GM23338 (cell line): ENCODE measurements at regions not wholly inside any gene's neighbourhood (a gene's known extent, or its start where the extent isn't known, plus 50 kb on each side); places are given as distances from the start of the nearest gene placed in this dataset.

Experiments used
- ATAC-seq: fragments of 200-7000 bp; cut with Tn5 transposase; 3 replicates; pipeline ENCODE4 v1.9.1; 2020
- DNase-seq: peaks from one replicate; pipeline ENCODE4 v3.0.0-alpha.2; 2015; ENCODE audit warnings: low spot score
- H2AFZ ChIP-seq: fragments of 200-600 bp; sonication (generic); 2 replicates; pipeline ENCODE4 v1.8.0; 2016; ENCODE audit warnings: antibody characterized with exemption, mild to moderate bottlenecking, moderate library complexity
- H3F3A ChIP-seq: fragments of 200-600 bp; sonication (generic); replicated peaks from 2 replicates; pipeline ENCODE4 v1.8.0; 2017; ENCODE audit warnings: antibody characterized with exemption, mixed run types, low read depth
- H3K27ac ChIP-seq: fragments of 200-600 bp; sonication (generic); 2 replicates; pipeline ENCODE4 v1.6.1; 2016; ENCODE audit warnings: low read depth
- H3K27me3 ChIP-seq: fragments of 200-600 bp; sonication (generic); 2 replicates; pipeline ENCODE4 v1.8.0; 2016; ENCODE audit warnings: mild to moderate bottlenecking, mixed run types, moderate library complexity; ENCODE audit not compliant: insufficient read depth
- H3K36me3 ChIP-seq: fragments of 200-600 bp; sonication (generic); 2 replicates; pipeline ENCODE4 v1.8.0; 2016; ENCODE audit warnings: mild to moderate bottlenecking; ENCODE audit not compliant: insufficient read depth
- H3K4me1 ChIP-seq: fragments of 200-600 bp; sonication (generic); 2 replicates; pipeline ENCODE4 v1.8.0; 2016; ENCODE audit warnings: mild to moderate bottlenecking, moderate library complexity; ENCODE audit not compliant: insufficient read depth
- H3K4me2 ChIP-seq: fragments of 200-600 bp; sonication (generic); 2 replicates; pipeline ENCODE4 v1.7.1; 2017; ENCODE audit warnings: mixed run types
- H3K4me3 ChIP-seq: fragments of 200-600 bp; sonication (generic); 2 replicates; pipeline ENCODE4 v1.6.1; 2016; ENCODE audit warnings: mixed run types
- H3K79me2 ChIP-seq: fragments of 200-600 bp; sonication (generic); replicated peaks from 2 replicates; pipeline ENCODE4 v1.8.0; 2017; ENCODE audit warnings: mild to moderate bottlenecking; ENCODE audit not compliant: insufficient read depth
- H3K9me2 ChIP-seq: fragments of 200-600 bp; sonication (generic); 2 replicates; pipeline ENCODE4 v1.8.0; 2017; ENCODE audit not compliant: insufficient read depth
- H4K20me1 ChIP-seq: fragments of 200-600 bp; sonication (generic); replicated peaks from 2 replicates; pipeline ENCODE4 v1.8.0; 2017; ENCODE audit warnings: mild to moderate bottlenecking; ENCODE audit not compliant: insufficient read depth
- H3K27ac Mint-ChIP-seq: 2 replicates; pipeline ENCODE4 v1.8.0; 2020; ENCODE audit warnings: inconsistent platforms, mild to moderate bottlenecking, moderate library complexity, mixed read lengths
- H3K27me3 Mint-ChIP-seq: 3 replicates; pipeline ENCODE4 v1.8.0; 2022; ENCODE audit warnings: low read depth, mild to moderate bottlenecking, moderate library complexity, mixed read lengths, inconsistent platforms; ENCODE audit not compliant: insufficient read depth, poor library complexity
- H3K36me3 Mint-ChIP-seq: 3 replicates; pipeline ENCODE4 v1.8.0; 2021; ENCODE audit warnings: low read depth, mild to moderate bottlenecking, inconsistent platforms, moderate library complexity, mixed read lengths
- H3K4me1 Mint-ChIP-seq: 3 replicates; pipeline ENCODE4 v1.8.0; 2020; ENCODE audit warnings: mild to moderate bottlenecking, inconsistent platforms, mixed read lengths
- H3K4me3 Mint-ChIP-seq: 3 replicates; pipeline ENCODE4 v1.8.0; 2021; ENCODE audit warnings: moderate library complexity, mild to moderate bottlenecking, inconsistent platforms, mixed read lengths
- H3K9me3 Mint-ChIP-seq: 3 replicates; pipeline ENCODE4 v1.8.0; 2020; ENCODE audit warnings: moderate library complexity, mild to moderate bottlenecking, inconsistent platforms, mixed read lengths
- CREB1 ChIP-seq: fragments of 250-450 bp; sonication (Bioruptor Pico); IDR thresholded peaks from 2 replicates; pipeline ENCODE4 v1.5.0; 2020; ENCODE audit warnings: low read depth, mild to moderate bottlenecking, moderate library complexity
- EZH2phosphoT487 ChIP-seq: fragments of 200-600 bp; sonication (generic); IDR thresholded peaks from one replicate; pipeline ENCODE4 v1.8.1; 2018; ENCODE audit warnings: antibody characterized with exemption; ENCODE audit not compliant: unreplicated experiment
- NANOG ChIP-seq: IDR thresholded peaks from 2 replicates; pipeline ENCODE4 v1.6.1; 2016; ENCODE audit warnings: antibody characterized with exemption, borderline replicate concordance
- STAT1 ChIP-seq: IDR thresholded peaks from one replicate; pipeline ENCODE4 v1.6.1; 2016; ENCODE audit warnings: antibody characterized with exemption; ENCODE audit not compliant: unreplicated experiment
- ZNF114 ChIP-seq: fragments of 250-450 bp; sonication (Bioruptor Pico); IDR thresholded peaks from 2 replicates; pipeline ENCODE4 v1.5.0; 2020; ENCODE audit warnings: mild to moderate bottlenecking, moderate library complexity
- ZNF331 ChIP-seq: fragments of 250-450 bp; sonication (Bioruptor Pico); IDR thresholded peaks from 2 replicates; pipeline ENCODE4 v1.5.0; 2020; ENCODE audit warnings: low read depth, mild to moderate bottlenecking, moderate library complexity
- TF ChIP-seq, protein P1 (sequence below): IDR thresholded peaks from 2 replicates; pipeline ENCODE4 v1.6.1; 2016; ENCODE audit warnings: antibody characterized with exemption
- TF ChIP-seq, protein P2 (sequence below), 2 experiments: fragments of 200-600 bp in 1 of 2; sonication (generic) in 1 of 2; conservative IDR thresholded peaks; 2 replicates each; pipeline versions ENCODE4 v1.5.1 to v1.6.1; 2016 to 2017; ENCODE audit warnings: antibody characterized with exemption in 2 of 2, low read depth in 2 of 2, mild to moderate bottlenecking in 2 of 2, moderate library complexity in 1 of 2
- TF ChIP-seq, protein P3 (sequence below): IDR thresholded peaks from one replicate; pipeline ENCODE4 v1.6.1; 2018; ENCODE audit warnings: antibody characterized with exemption; ENCODE audit not compliant: unreplicated experiment
- TF ChIP-seq, protein P4 (sequence below): fragments of 250-450 bp; sonication (Bioruptor Pico); IDR thresholded peaks from 2 replicates; pipeline ENCODE4 v1.5.0; 2020; ENCODE audit warnings: mild to moderate bottlenecking, moderate library complexity

DNA sequence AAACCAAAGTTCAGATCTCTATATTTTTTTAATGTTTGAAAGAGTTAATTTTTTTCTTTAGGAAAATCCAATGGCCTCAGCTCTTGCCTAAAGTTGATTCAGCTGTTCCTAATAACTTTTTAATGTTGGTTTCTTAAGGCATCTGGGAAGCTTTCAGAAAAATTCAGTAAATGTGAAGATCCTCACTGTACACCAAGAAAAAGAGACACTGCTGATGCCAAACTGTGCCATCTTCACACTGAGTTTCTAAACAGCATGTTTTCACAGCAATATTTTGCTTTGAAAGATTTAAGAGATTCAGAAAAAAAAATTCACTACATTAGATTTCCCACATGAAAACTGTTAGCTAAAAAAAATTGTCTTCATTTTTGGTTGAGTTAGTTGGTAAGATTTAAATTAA is 249.4 kb downstream of the NEBL start:
- TF ChIP-seq ZNF114 (no peak), NANOG (no peak), CREB1 (CRISPR knock-in tag) (no peak), EZH2phosphoT487 (no peak), ZNF331 (CRISPR knock-in tag) (no peak), STAT1 (no peak)
- TF ChIP-seq, protein P1, sequence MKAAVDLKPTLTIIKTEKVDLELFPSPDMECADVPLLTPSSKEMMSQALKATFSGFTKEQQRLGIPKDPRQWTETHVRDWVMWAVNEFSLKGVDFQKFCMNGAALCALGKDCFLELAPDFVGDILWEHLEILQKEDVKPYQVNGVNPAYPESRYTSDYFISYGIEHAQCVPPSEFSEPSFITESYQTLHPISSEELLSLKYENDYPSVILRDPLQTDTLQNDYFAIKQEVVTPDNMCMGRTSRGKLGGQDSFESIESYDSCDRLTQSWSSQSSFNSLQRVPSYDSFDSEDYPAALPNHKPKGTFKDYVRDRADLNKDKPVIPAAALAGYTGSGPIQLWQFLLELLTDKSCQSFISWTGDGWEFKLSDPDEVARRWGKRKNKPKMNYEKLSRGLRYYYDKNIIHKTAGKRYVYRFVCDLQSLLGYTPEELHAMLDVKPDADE, result no peak
- TF ChIP-seq, protein P2, sequence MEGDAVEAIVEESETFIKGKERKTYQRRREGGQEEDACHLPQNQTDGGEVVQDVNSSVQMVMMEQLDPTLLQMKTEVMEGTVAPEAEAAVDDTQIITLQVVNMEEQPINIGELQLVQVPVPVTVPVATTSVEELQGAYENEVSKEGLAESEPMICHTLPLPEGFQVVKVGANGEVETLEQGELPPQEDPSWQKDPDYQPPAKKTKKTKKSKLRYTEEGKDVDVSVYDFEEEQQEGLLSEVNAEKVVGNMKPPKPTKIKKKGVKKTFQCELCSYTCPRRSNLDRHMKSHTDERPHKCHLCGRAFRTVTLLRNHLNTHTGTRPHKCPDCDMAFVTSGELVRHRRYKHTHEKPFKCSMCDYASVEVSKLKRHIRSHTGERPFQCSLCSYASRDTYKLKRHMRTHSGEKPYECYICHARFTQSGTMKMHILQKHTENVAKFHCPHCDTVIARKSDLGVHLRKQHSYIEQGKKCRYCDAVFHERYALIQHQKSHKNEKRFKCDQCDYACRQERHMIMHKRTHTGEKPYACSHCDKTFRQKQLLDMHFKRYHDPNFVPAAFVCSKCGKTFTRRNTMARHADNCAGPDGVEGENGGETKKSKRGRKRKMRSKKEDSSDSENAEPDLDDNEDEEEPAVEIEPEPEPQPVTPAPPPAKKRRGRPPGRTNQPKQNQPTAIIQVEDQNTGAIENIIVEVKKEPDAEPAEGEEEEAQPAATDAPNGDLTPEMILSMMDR (conservative IDR thresholded peaks at IDR 0.05; ENCODE audit: low read depth in 2 of 2), result no peak
- H3K36me3 Mint-ChIP-seq, result no peaks in the 10 kb centered on the region; the same call in 2 of the 3 replicates
- no peak overlapping the region for H3K27ac ChIP-seq
- H2AFZ ChIP-seq, result no peak overlapping the region
- H3K27me3 ChIP-seq, result no peaks in the 10 kb centered on the region
- H3K27me3 Mint-ChIP-seq, result no peaks in the 10 kb centered on the region
- H3K4me3 Mint-ChIP-seq, result no peak overlapping the region
- no peaks in the 10 kb centered on the region for H3K36me3 ChIP-seq
- peaks cover 8% of the 10 kb centered on the region for H3K9me2 ChIP-seq
- ATAC-seq, result no peak
- H4K20me1 ChIP-seq, result no peaks in the 10 kb centered on the region
- H3K4me1 Mint-ChIP-seq, result peaks cover 5% of the 10 kb centered on the region; the same call in 2 of the 3 replicates
- H3K4me2 ChIP-seq, result no peak overlapping the region
- H3K79me2 ChIP-seq, result no peaks in the 10 kb centered on the region
- H3K9me3 Mint-ChIP-seq, result peaks cover 2% of the 10 kb centered on the region; the same call in 1 of the 3 replicates
- H3F3A ChIP-seq, result no peaks in the 10 kb centered on the region
- H3K27ac Mint-ChIP-seq, result no peak overlapping the region
- H3K4me1 ChIP-seq, result no peaks in the 10 kb centered on the region
- no peak for DNase-seq
- H3K4me3 ChIP-seq, result no peak overlapping the region

DNA sequence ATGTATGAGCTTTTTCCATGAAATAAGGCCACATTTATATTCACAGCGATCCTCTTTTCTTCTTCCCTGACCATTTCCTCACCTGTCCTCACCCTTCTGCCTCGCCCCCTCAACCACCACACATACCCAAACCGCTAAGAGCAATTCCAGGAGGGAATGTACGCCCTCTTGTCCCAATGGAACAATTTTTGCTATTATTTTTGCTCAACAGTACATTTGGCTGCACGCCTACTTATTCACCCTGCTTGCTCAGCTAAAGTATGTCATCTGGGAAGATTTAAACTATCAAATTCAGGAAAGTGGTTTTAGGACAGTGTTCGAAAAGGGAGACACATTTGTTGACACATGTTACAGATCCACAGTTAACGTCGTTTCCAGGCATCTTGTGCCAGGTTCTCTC is 252.7 kb downstream of the NEBL start:
- ATAC-seq (no peak), DNase-seq (no peak)
- Histone ChIP-seq H4K20me1 (no peaks in the 10 kb centered on the region), H3K4me1 (no peaks in the 10 kb centered on the region), H2AFZ (no peak overlapping the region), H3F3A (no peaks in the 10 kb centered on the region), H3K79me2 (no peaks in the 10 kb centered on the region), H3K9me2 (peaks cover 11% of the 10 kb centered on the region), H3K4me2 (no peak overlapping the region), H3K4me3 (no peak overlapping the region), H3K27me3 (no peaks in the 10 kb centered on the region), H3K27ac (no peak overlapping the region), H3K36me3 (no peaks in the 10 kb centered on the region)
- Mint-ChIP-seq H3K27me3 (no peaks in the 10 kb centered on the region), H3K9me3 (no peaks in the 10 kb centered on the region), H3K4me3 (no peak overlapping the region), H3K36me3 (no peaks in the 10 kb centered on the region), H3K27ac (no peak overlapping the region), H3K4me1 (no peaks in the 10 kb centered on the region)
- TF ChIP-seq, protein P3, sequence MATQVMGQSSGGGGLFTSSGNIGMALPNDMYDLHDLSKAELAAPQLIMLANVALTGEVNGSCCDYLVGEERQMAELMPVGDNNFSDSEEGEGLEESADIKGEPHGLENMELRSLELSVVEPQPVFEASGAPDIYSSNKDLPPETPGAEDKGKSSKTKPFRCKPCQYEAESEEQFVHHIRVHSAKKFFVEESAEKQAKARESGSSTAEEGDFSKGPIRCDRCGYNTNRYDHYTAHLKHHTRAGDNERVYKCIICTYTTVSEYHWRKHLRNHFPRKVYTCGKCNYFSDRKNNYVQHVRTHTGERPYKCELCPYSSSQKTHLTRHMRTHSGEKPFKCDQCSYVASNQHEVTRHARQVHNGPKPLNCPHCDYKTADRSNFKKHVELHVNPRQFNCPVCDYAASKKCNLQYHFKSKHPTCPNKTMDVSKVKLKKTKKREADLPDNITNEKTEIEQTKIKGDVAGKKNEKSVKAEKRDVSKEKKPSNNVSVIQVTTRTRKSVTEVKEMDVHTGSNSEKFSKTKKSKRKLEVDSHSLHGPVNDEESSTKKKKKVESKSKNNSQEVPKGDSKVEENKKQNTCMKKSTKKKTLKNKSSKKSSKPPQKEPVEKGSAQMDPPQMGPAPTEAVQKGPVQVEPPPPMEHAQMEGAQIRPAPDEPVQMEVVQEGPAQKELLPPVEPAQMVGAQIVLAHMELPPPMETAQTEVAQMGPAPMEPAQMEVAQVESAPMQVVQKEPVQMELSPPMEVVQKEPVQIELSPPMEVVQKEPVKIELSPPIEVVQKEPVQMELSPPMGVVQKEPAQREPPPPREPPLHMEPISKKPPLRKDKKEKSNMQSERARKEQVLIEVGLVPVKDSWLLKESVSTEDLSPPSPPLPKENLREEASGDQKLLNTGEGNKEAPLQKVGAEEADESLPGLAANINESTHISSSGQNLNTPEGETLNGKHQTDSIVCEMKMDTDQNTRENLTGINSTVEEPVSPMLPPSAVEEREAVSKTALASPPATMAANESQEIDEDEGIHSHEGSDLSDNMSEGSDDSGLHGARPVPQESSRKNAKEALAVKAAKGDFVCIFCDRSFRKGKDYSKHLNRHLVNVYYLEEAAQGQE, result no peak
- TF ChIP-seq, protein P4, sequence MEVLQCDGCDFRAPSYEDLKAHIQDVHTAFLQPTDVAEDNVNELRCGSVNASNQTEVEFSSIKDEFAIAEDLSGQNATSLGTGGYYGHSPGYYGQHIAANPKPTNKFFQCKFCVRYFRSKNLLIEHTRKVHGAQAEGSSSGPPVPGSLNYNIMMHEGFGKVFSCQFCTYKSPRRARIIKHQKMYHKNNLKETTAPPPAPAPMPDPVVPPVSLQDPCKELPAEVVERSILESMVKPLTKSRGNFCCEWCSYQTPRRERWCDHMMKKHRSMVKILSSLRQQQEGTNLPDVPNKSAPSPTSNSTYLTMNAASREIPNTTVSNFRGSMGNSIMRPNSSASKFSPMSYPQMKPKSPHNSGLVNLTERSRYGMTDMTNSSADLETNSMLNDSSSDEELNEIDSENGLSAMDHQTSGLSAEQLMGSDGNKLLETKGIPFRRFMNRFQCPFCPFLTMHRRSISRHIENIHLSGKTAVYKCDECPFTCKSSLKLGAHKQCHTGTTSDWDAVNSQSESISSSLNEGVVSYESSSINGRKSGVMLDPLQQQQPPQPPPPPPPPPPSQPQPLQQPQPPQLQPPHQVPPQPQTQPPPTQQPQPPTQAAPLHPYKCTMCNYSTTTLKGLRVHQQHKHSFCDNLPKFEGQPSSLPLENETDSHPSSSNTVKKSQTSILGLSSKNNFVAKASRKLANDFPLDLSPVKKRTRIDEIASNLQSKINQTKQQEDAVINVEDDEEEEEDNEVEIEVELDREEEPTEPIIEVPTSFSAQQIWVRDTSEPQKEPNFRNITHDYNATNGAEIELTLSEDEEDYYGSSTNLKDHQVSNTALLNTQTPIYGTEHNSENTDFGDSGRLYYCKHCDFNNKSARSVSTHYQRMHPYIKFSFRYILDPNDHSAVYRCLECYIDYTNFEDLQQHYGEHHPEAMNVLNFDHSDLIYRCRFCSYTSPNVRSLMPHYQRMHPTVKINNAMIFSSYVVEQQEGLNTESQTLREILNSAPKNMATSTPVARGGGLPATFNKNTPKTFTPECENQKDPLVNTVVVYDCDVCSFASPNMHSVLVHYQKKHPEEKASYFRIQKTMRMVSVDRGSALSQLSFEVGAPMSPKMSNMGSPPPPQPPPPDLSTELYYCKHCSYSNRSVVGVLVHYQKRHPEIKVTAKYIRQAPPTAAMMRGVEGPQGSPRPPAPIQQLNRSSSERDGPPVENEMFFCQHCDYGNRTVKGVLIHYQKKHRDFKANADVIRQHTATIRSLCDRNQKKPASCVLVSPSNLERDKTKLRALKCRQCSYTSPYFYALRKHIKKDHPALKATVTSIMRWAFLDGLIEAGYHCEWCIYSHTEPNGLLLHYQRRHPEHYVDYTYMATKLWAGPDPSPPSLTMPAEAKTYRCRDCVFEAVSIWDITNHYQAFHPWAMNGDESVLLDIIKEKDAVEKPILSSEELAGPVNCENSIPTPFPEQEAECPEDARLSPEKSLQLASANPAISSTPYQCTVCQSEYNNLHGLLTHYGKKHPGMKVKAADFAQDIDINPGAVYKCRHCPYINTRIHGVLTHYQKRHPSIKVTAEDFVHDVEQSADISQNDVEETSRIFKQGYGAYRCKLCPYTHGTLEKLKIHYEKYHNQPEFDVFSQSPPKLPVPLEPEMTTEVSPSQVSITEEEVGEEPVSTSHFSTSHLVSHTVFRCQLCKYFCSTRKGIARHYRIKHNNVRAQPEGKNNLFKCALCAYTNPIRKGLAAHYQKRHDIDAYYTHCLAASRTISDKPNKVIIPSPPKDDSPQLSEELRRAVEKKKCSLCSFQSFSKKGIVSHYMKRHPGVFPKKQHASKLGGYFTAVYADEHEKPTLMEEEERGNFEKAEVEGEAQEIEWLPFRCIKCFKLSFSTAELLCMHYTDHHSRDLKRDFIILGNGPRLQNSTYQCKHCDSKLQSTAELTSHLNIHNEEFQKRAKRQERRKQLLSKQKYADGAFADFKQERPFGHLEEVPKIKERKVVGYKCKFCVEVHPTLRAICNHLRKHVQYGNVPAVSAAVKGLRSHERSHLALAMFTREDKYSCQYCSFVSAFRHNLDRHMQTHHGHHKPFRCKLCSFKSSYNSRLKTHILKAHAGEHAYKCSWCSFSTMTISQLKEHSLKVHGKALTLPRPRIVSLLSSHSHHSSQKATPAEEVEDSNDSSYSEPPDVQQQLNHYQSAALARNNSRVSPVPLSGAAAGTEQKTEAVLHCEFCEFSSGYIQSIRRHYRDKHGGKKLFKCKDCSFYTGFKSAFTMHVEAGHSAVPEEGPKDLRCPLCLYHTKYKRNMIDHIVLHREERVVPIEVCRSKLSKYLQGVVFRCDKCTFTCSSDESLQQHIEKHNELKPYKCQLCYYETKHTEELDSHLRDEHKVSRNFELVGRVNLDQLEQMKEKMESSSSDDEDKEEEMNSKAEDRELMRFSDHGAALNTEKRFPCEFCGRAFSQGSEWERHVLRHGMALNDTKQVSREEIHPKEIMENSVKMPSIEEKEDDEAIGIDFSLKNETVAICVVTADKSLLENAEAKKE (CRISPR knock-in tag), result no peak
